ENCODE measurements at regions not wholly inside any gene's neighbourhood (a gene's known extent, or its start where the extent isn't known, plus 50 kb on each side); places are given as distances from the start of the nearest gene placed in this dataset.

DNA sequence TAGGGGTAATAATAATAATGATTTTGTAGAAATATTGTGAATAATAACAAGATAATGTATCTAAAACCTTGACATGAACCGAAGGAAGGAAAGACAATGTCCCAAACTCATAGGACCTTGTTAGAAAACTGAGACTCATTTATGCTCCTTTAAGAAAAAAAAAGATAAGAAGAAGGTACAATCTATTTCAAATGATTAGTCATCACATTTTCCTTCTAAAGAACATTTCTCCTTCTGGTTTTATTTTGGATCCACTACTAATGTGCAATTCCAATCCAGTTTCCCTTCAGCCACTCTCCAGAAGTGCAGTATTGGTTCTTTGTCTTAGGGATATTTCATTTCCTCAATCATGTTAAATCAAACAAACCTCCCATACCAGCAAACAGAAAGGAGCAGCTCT is 526.7 kb downstream of the FUT8 start:
- no peaks in the 10 kb centered on the region for H3K36me3 Mint-ChIP-seq (ENCODE audit: low read depth)
- intact Hi-C loops (cut with micrococcal nuclease): no loop called here
- H3K4me3 Mint-ChIP-seq: no peak overlapping the region
- no peaks in the 10 kb centered on the region for H3K4me1 Mint-ChIP-seq (ENCODE audit: low read depth)
- H3K9me3 Mint-ChIP-seq: no peaks in the 10 kb centered on the region
- H3K27me3 Mint-ChIP-seq: peaks cover 1% of the 10 kb centered on the region
- no peak overlapping the region for H3K27ac Mint-ChIP-seq

DNA sequence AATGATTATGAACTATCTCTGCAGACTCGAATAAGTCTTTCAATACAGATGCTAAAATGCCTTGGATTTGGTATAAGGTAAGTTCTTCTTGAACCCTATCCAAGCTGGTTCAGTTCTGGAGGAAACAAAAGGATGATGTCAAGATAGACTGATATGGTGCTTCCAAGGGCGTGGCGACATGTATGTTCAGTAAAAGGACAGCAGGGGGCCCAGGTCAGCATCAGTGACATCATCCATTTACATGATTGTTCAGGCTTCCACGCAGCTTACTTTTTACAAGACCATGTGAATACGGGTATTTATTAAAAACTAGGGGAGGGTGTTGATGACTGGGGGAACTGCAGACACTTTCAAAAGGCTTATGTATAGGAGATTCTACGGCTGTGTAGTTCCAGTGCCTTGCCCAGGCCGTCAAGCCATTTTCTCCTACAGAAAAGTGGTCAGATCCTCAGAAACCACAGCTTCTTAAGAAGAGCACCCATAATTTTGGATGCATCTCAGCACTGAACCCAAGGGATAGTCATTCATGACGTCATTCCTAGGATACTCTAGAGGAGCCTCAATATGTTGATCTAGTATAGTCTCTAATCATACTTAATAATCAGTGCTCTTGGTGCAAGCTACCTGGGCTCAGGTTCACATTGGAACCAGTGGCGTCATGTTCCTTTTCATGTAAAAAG is 527.7 kb downstream of the FUT8 start:
- no peaks in the 10 kb centered on the region for H3K4me1 Mint-ChIP-seq (ENCODE audit: low read depth)
- H3K9me3 Mint-ChIP-seq: no peaks in the 10 kb centered on the region
- intact Hi-C loops (cut with micrococcal nuclease): no loop called here
- no peak overlapping the region for H3K27ac Mint-ChIP-seq
- no peak overlapping the region for H3K4me3 Mint-ChIP-seq
- peaks cover 1% of the 10 kb centered on the region for H3K27me3 Mint-ChIP-seq
- no peaks in the 10 kb centered on the region for H3K36me3 Mint-ChIP-seq (ENCODE audit: low read depth)

DNA sequence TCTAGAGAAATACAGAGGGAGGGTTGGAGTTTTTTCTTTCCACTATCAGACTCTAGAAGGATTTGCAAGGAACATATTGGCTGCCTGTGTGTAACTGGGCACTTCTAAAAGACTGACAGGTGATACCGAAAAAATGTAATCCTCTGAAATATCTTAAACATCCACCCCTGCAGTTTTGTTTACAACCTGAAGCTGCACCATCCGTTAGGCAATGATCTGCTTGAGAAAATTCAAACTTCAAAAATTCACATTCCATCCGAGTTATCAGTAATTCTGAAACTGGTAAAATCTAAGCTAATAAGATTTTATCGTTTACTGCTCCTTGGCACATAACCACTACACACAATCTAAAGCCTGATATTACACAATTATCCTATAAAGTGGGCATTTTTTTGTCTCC is 528.6 kb downstream of the FUT8 start:
- intact Hi-C loops (cut with micrococcal nuclease): no loop called here
- Mint-ChIP-seq H3K4me1 (ENCODE audit: low read depth) (no peaks in the 10 kb centered on the region), H3K27me3 (peaks cover 1% of the 10 kb centered on the region), H3K4me3 (no peak overlapping the region), H3K36me3 (ENCODE audit: low read depth) (no peaks in the 10 kb centered on the region), H3K27ac (no peak overlapping the region), H3K9me3 (no peaks in the 10 kb centered on the region)

DNA sequence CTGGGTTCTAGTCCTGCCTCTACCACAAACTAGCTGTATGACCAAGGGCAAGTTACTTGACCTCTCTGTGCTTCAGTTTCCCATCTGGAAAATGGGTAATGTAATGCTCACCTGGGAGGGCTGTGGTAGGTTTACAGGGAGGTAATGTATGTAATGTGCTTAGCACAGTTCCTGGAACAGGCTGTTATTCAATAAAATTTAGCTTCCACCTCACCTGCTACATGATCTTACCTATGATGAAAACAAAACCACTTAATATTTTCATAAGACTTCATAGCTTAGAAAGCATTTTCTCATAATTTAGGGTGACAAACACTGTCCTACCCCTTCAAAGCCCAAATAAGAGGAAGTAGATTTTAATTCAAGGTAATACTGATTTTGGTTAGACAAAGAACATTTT is 530.6 kb downstream of the FUT8 start:
- Mint-ChIP-seq H3K27ac (no peak overlapping the region), H3K9me3 (no peaks in the 10 kb centered on the region), H3K36me3 (ENCODE audit: low read depth) (no peaks in the 10 kb centered on the region), H3K4me3 (no peak overlapping the region), H3K4me1 (ENCODE audit: low read depth) (no peaks in the 10 kb centered on the region), H3K27me3 (peaks cover 1% of the 10 kb centered on the region)
- intact Hi-C loops (cut with micrococcal nuclease): no loop called here

DNA sequence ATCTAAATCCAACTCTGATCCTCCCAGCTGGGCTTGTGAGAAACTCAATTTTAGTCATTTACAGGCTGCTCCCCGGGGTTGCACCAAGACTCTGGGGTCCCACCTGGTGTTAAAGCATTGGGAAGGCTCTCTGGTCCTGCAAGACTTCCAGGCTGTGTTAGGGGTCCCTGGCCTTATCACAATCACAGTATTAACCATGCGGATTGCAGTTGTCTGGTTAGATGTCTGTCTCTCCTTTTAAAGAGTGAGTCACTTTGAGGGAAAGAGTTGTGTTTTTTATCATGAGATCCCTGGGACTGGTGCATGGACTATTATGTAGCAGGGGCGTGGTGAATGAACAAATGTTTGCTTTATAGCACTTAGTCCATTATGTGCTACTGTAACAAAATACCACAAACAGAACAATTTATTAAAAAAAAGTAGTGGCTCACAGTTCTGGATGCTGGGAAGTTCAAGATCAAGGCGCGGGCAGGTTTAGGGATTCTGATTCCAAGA is 531.4 kb downstream of the FUT8 start:
- Mint-ChIP-seq H3K36me3 (ENCODE audit: low read depth) (no peaks in the 10 kb centered on the region), H3K9me3 (no peaks in the 10 kb centered on the region), H3K4me3 (no peak overlapping the region), H3K4me1 (ENCODE audit: low read depth) (no peaks in the 10 kb centered on the region), H3K27ac (no peak overlapping the region), H3K27me3 (no peaks in the 10 kb centered on the region)
- intact Hi-C loops (cut with micrococcal nuclease): no loop called here

DNA sequence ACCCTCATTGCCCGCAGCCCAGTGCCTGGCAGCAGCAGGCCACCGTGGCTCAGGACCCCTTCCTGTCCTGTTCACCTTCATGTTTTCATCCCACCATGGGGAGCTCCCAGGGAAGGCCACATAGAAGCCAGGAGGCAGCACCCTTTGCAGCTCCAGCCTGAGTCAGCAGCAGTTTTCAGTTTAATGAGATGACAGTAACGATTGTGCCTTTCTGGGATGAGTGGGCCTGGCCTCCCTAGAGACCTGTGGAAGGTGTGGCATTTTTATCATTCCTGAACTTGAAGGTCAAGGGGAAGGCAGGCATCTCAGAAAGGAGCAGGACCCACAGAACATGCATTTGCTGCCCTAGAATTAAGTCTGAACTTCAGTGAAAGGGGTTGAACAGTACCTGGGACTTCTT is 532.8 kb downstream of the FUT8 start:
- Mint-ChIP-seq H3K36me3 (ENCODE audit: low read depth) (no peaks in the 10 kb centered on the region), H3K4me1 (ENCODE audit: low read depth) (no peaks in the 10 kb centered on the region), H3K9me3 (no peaks in the 10 kb centered on the region), H3K27me3 (peaks cover 4% of the 10 kb centered on the region), H3K4me3 (no peak overlapping the region), H3K27ac (no peak overlapping the region)
- intact Hi-C loops (cut with micrococcal nuclease): no loop called here

DNA sequence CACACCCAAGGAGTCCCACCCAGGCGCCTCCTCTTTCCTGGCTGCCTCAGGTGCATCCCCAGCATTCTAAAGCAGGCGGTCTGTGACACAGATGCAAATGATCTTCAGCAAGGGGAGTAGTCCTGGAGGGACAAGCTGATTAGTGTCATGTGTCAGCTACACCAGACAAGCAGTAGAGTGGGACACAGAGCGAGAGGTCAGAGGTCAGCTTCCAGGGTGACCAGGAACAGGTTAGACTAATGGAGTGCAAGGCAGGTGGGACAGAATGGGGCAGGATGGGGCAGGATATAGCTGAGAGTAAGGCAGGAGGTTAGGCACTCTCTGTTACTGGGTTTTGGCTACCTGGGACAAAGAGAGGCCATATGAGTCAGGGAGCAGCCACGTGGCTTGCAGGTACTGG is 534.0 kb downstream of the FUT8 start:
- no peaks in the 10 kb centered on the region for H3K9me3 Mint-ChIP-seq
- intact Hi-C loops (cut with micrococcal nuclease): no loop called here
- H3K36me3 Mint-ChIP-seq (ENCODE audit: low read depth): no peaks in the 10 kb centered on the region
- H3K27ac Mint-ChIP-seq: no peak overlapping the region
- peaks cover 4% of the 10 kb centered on the region for H3K27me3 Mint-ChIP-seq
- no peaks in the 10 kb centered on the region for H3K4me1 Mint-ChIP-seq (ENCODE audit: low read depth)
- no peak overlapping the region for H3K4me3 Mint-ChIP-seq

DNA sequence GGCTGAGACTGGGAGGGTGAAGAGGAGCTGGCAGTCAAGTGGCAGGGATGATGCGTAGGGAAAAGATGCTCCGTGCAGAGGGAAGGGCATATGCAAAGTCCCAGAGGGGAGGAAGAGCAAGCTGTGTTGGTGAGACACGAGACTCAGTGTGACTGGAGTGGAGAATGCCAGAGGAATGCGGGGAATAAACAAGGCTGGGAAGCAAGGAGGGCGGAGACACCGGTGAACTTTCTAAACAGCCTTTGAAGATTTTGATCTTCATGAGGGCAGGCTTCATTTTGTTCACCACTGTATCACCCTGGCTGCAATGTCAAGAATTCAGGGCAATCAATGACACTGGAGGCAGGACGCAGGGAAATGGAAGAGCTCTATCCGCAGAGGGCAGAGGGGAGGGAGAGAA is 535.8 kb downstream of the FUT8 start:
- H3K4me3 Mint-ChIP-seq: no peak overlapping the region
- no peak overlapping the region for H3K27ac Mint-ChIP-seq
- peaks cover 4% of the 10 kb centered on the region for H3K27me3 Mint-ChIP-seq
- no peaks in the 10 kb centered on the region for H3K36me3 Mint-ChIP-seq (ENCODE audit: low read depth)
- H3K4me1 Mint-ChIP-seq (ENCODE audit: low read depth): no peaks in the 10 kb centered on the region
- intact Hi-C loops (cut with micrococcal nuclease): no loop called here
- no peaks in the 10 kb centered on the region for H3K9me3 Mint-ChIP-seq

DNA sequence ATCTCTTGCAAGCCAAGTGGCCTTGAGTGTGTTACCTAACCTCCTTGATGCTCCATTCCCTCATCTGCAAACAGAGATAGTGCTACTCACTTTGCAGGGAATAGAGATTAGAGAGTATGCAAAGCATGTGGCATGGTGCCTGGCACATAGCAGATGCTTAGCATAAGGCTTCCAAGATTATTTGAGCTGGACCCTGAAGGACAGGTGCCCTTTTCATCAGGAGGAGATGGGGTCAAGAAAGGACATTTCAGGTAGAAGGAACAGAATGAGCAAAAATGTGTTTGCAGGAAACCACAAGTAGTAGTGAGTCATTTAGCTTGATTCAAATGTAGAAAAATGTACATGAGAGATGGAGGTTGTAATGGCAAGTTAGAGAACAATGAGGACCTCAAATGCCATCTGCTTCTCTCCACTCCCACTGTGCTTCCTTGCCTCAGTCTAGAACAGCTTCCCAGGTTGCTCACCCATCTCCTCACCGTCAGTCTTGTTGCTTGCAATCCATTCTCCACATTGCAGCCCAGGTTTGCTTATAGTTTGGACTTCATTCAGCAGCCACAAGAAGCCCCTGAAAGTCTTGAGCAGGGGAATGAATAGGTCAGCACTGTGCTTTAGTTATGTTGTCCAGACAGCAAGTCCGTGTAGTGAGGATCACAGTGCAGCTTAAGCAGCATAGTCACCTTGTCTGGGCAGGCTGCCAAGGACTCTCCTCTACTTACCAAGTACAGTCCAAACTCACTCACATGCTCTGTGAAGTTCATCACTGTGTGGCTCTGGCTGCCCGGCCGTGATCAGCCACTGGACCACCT is 536.3 kb upstream of the CCDC196 start:
- Mint-ChIP-seq H3K27me3 (peaks cover 4% of the 10 kb centered on the region), H3K9me3 (no peaks in the 10 kb centered on the region), H3K36me3 (ENCODE audit: low read depth) (no peaks in the 10 kb centered on the region), H3K27ac (no peak overlapping the region), H3K4me1 (ENCODE audit: low read depth) (no peaks in the 10 kb centered on the region), H3K4me3 (no peak overlapping the region)
- intact Hi-C loops (cut with micrococcal nuclease): no loop called here

DNA sequence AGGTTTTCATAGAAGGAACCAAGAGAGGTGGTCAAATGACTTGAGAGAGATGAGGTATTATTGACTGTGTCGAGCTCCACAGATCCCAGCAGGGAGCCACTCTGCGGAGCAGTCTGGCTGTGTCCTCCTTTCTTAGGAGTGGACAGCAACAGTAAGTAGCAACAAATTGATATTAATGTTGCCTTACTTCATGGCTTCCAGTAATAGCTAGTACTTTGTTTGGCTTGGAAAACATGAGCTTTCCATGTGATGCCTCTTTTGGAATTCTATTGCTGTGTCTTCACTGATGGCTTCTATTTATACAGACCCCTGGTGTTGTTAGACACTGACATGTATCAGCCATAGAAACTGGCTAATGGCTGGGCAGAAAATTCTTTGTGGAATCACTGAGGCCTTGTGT is 531.2 kb upstream of the CCDC196 start:
- Mint-ChIP-seq H3K36me3 (ENCODE audit: low read depth) (no peaks in the 10 kb centered on the region), H3K9me3 (no peaks in the 10 kb centered on the region)

DNA sequence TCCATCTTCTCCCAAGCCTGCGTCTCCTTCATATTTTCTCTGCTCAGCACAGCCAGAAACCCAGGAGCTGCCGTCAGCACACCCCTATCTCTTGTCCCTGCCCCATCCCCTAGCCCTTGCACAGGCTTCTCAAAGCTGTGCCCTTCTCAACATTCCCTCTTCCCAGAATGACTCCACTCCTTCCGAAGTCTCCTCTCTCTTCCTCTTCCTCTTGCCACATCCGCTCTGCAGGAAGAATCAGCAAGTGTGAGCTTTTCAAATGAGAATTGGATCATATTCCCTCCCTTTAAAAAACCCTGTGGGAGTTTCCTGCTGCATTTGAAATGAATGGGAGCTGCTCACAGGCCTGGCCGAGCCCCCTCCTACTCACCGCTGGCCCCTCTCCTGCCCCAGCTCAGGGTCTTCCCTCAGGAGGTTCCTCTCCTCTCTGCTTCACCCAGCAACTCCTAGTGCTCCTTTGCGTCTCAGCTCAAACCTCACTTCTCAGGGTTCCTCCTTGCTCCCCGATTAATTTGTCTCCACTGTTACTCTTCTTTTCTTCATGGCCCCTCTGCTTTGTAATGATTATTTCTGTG is 528.5 kb upstream of the CCDC196 start:
- Mint-ChIP-seq H3K27me3 (no peaks in the 10 kb centered on the region), H3K27ac (no peak overlapping the region), H3K4me3 (no peak overlapping the region), H3K36me3 (ENCODE audit: low read depth) (no peaks in the 10 kb centered on the region), H3K4me1 (ENCODE audit: low read depth) (peaks cover 5% of the 10 kb centered on the region), H3K9me3 (no peaks in the 10 kb centered on the region)
- intact Hi-C loops (cut with micrococcal nuclease): no loop called here

More for the DNA sequence above, 531.2 kb upstream of the CCDC196 start:
- no peak overlapping the region for H3K27ac Mint-ChIP-seq
- H3K27me3 Mint-ChIP-seq: peaks cover 4% of the 10 kb centered on the region
- intact Hi-C loops (cut with micrococcal nuclease): no loop called here
- no peak overlapping the region for H3K4me3 Mint-ChIP-seq
- no peaks in the 10 kb centered on the region for H3K4me1 Mint-ChIP-seq (ENCODE audit: low read depth)

DNA sequence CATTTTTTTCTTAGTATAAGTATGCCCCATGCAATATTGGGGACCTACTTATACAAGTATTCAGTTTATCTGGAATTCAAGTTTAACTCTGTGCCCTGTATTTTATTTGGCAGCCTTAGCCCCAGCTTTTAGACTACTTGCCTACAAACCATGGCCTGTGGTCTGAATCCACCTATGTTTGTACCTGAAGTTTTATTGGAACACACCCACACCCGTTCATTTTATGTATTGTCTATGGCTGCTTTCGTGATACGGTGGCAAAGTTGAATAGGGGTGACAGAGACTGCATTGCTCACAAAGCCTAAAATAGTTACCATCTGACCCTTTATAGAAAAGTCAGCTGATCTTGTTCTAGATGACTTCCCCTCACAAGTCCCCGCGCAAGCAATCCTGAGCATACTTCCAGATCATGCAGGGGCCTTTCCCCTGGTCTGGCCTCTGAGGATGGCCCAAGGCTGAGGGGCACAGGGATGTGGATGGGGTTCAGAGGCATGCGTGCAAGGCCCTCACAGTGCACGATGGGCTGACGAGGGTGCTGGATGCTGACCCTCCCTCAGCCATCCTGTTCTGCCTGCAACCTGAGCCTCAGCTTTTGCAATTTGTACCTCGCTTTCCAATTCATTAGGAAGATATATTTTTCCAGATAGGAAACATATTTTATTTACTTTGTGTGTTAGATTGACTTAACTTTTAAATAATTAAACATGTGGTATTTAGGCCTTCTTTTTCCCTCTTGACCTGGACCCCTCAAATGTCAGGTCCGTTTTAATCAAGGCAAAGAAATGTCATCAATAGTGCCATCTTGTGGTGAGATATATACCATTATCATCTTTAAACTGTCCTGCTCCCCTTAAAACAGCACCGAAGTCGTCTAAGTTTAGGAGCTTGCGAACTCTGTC is 527.3 kb upstream of the CCDC196 start:
- Mint-ChIP-seq H3K27ac (no peak overlapping the region), H3K27me3 (no peaks in the 10 kb centered on the region), H3K36me3 (ENCODE audit: low read depth) (no peaks in the 10 kb centered on the region), H3K9me3 (no peaks in the 10 kb centered on the region), H3K4me1 (ENCODE audit: low read depth) (peaks cover 5% of the 10 kb centered on the region), H3K4me3 (no peak overlapping the region)
- intact Hi-C loops (cut with micrococcal nuclease): loop anchor here (1.0 kb wide), 2 partner anchors 544 to 795 kb away; no protein-coding TSS in a partner anchor

DNA sequence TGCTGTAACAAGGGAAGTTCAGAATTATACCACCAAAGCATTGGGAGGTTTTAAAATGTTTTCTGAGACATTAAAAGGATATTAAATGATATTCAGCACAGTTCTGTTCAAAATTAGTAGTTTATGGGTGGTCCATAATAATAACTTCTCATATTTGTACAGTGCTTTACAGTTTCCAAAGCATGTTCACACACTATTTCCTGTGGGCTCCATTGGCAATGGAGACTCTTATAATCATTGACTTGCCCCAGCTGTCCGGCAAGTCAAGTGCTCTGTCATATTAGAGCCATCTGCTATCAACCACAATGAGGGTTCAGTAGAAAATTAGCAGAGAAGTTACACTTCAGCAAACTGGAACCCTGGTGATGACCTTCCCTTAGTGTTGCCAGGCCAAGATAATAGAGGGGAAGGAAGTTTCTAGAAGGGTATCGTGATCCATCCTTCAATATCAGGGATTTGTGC is 526.6 kb upstream of the CCDC196 start:
- Mint-ChIP-seq H3K9me3 (no peaks in the 10 kb centered on the region), H3K27me3 (no peaks in the 10 kb centered on the region), H3K4me3 (no peak overlapping the region), H3K27ac (no peak overlapping the region), H3K36me3 (ENCODE audit: low read depth) (no peaks in the 10 kb centered on the region), H3K4me1 (ENCODE audit: low read depth) (peaks cover 5% of the 10 kb centered on the region)
- intact Hi-C loops (cut with micrococcal nuclease): loop anchor here (1.0 kb wide), 2 partner anchors 544 to 795 kb away; no protein-coding TSS in a partner anchor
